ENCODE measurements at regions not wholly inside any gene's neighbourhood (a gene's known extent, or its start where the extent isn't known, plus 50 kb on each side); places are given as distances from the start of the nearest gene placed in this dataset.

DNA sequence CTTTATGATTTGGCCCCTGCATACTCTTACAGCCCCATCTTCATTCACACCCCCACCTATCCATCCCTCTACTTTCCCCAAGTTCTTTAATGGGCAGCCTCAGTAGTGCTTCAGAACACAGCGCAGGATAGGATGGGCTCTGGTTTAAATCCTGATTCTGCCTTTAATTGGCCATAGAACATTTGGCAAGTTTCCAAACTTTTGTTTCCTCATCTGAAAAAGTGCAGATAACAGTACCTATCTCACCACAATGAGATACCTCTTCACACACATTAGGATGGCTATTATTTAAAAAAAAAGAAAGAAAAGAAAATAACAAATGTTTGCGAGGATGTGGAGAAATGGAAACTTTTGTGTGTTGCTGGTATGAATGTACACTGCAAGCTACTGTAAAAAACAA is 142.5 kb upstream of the VANGL1 start:
- Histone ChIP-seq H3K4me2 (ENCODE audit: low read length) (no peak overlapping the region), H3K4me1 (no peaks in the 10 kb centered on the region), H3K27me3 (ENCODE audit: control insufficient read depth, insufficient read depth, low read length) (no peaks in the 10 kb centered on the region), H3K9me3 (ENCODE audit: control insufficient read depth, low read length) (no peaks in the 10 kb centered on the region), H2AFZ (no peak overlapping the region), H3K9ac (no peak overlapping the region), H3K79me2 (no peaks in the 10 kb centered on the region), H3K4me3 (ENCODE audit: low read depth, low read length) (no peak overlapping the region), H3K36me3 (ENCODE audit: control insufficient read depth, insufficient read depth, low read length) (no peaks in the 10 kb centered on the region), H3K27ac (no peak overlapping the region)
- TF ChIP-seq CTCF (IDR thresholded peaks at IDR 0.05), result no peak

DNA sequence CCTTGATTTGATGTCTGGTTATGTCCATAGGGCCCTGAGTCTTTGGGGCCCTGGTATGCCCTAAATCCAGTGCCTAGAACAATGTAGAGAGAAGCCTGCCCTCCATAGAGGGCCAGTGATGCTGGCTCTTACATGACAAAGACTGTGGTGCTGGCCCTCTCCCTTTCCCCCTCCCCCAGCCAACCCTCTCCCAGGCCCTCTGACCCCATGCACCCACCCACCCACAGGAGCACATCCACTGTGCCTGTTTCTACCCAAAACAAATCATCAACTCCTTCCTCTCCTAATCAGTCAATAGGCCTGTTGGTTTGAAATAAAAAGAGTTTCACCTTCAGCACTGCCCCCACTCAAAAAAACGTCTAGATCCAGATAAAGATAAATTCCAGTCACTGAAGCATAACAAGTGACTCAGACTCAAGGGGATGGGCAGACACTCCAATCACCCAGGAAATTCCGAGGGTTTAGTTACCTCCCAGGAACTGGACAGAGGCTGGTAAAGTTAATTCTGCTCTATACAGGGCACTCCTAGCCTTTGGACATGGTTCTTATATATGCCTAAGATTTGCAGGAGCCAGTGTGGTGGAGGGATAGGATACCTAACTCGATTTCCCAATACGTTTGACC is 144.8 kb upstream of the VANGL1 start:
- no peaks in the 10 kb centered on the region for H3K4me1 ChIP-seq
- no peak overlapping the region for H3K9ac ChIP-seq
- TF ChIP-seq CTCF (IDR thresholded peaks at IDR 0.05), result no peak
- H3K4me2 ChIP-seq (ENCODE audit: low read length), result peak overlapping the region; percentile 9
- no peak overlapping the region for H3K27ac ChIP-seq
- no peaks in the 10 kb centered on the region for H3K79me2 ChIP-seq
- no peaks in the 10 kb centered on the region for H3K9me3 ChIP-seq (ENCODE audit: control insufficient read depth, low read length)
- no peaks in the 10 kb centered on the region for H3K27me3 ChIP-seq (ENCODE audit: control insufficient read depth, insufficient read depth, low read length)
- no peak overlapping the region for H3K4me3 ChIP-seq (ENCODE audit: low read depth, low read length)
- no peaks in the 10 kb centered on the region for H3K36me3 ChIP-seq (ENCODE audit: control insufficient read depth, insufficient read depth, low read length)
- H2AFZ ChIP-seq, result peak overlapping the region; percentile 53

GRCh38 chr1:115495625-115496024 is 146.1 kb upstream of the VANGL1 start:
- Histone ChIP-seq H3K79me2 (no peaks in the 10 kb centered on the region), H3K27ac (no peak overlapping the region), H3K27me3 (ENCODE audit: control insufficient read depth, insufficient read depth, low read length) (no peaks in the 10 kb centered on the region), H2AFZ (no peak overlapping the region), H3K36me3 (ENCODE audit: control insufficient read depth, insufficient read depth, low read length) (no peaks in the 10 kb centered on the region), H3K9ac (no peak overlapping the region), H3K4me2 (ENCODE audit: low read length) (no peak overlapping the region), H3K9me3 (ENCODE audit: control insufficient read depth, low read length) (no peaks in the 10 kb centered on the region), H3K4me1 (no peaks in the 10 kb centered on the region), H3K4me3 (ENCODE audit: low read depth, low read length) (no peak overlapping the region)
- TF ChIP-seq CTCF (IDR thresholded peaks at IDR 0.05), result no peak

- H2AFZ ChIP-seq, result no peak overlapping the region
- no peaks in the 10 kb centered on the region for H3K79me2 ChIP-seq
- no peaks in the 10 kb centered on the region for H3K4me1 ChIP-seq
- no peak overlapping the region for H3K4me2 ChIP-seq (ENCODE audit: low read length)
- H3K27me3 ChIP-seq (ENCODE audit: control insufficient read depth, insufficient read depth, low read length), result no peaks in the 10 kb centered on the region
- H3K9me3 ChIP-seq (ENCODE audit: control insufficient read depth, low read length), result no peaks in the 10 kb centered on the region
- H3K36me3 ChIP-seq (ENCODE audit: control insufficient read depth, insufficient read depth, low read length), result no peaks in the 10 kb centered on the region
- no peak overlapping the region for H3K27ac ChIP-seq
- no peak overlapping the region for H3K4me3 ChIP-seq (ENCODE audit: low read depth, low read length)
- no peak overlapping the region for H3K9ac ChIP-seq
- TF ChIP-seq CTCF (IDR thresholded peaks at IDR 0.05), result no peak
Observed at GRCh38 chr1:115495111-115495510, 146.7 kb upstream of the VANGL1 start.

DNA sequence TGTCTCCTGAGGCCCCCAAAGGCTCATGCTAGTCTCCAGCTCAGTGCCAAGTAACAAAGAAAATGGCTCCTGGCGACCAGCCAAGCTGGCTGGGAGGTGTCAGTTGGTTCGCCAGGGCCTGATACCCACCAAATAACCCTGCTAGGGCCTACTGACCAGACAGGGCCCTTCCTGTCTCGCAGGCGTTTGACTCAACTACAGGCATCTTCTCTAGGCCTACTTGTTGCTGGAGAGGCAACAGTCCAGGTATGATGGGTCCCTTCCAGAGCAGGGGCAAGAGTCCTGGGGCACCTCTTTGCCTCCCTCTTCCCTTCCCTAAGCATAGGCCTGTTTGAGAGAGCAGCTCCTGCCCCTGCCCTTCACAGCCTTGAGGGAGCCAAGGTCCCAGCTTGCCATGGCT is 147.9 kb upstream of the VANGL1 start:
- H3K4me1 ChIP-seq, result no peaks in the 10 kb centered on the region
- no peaks in the 10 kb centered on the region for H3K9me3 ChIP-seq (ENCODE audit: control insufficient read depth, low read length)
- H3K4me3 ChIP-seq (ENCODE audit: low read depth, low read length), result no peak overlapping the region
- H3K36me3 ChIP-seq (ENCODE audit: control insufficient read depth, insufficient read depth, low read length), result no peaks in the 10 kb centered on the region
- H3K9ac ChIP-seq, result no peak overlapping the region
- no peak overlapping the region for H3K27ac ChIP-seq
- no peaks in the 10 kb centered on the region for H3K79me2 ChIP-seq
- H3K4me2 ChIP-seq (ENCODE audit: low read length), result no peak overlapping the region
- H3K27me3 ChIP-seq (ENCODE audit: control insufficient read depth, insufficient read depth, low read length), result no peaks in the 10 kb centered on the region
- no peak for TF ChIP-seq CTCF (IDR thresholded peaks at IDR 0.05)
- H2AFZ ChIP-seq, result no peak overlapping the region

Measured in parathyroid adenoma (tissue), 2 donors.